GM12872 (cell line): ENCODE measurements at regions not wholly inside any gene's neighbourhood (a gene's known extent, or its start where the extent isn't known, plus 50 kb on each side); places are given as distances from the start of the nearest gene placed in this dataset.

ENCODE experiments used
- TF ChIP-seq, protein P1 (sequence below): IDR thresholded peaks from 3 replicates; pipeline ENCODE4 v1.5.1; 2011; ENCODE audit warnings: low read depth, mild to moderate bottlenecking, low read length, moderate library complexity; ENCODE audit not compliant: insufficient read depth

DNA sequence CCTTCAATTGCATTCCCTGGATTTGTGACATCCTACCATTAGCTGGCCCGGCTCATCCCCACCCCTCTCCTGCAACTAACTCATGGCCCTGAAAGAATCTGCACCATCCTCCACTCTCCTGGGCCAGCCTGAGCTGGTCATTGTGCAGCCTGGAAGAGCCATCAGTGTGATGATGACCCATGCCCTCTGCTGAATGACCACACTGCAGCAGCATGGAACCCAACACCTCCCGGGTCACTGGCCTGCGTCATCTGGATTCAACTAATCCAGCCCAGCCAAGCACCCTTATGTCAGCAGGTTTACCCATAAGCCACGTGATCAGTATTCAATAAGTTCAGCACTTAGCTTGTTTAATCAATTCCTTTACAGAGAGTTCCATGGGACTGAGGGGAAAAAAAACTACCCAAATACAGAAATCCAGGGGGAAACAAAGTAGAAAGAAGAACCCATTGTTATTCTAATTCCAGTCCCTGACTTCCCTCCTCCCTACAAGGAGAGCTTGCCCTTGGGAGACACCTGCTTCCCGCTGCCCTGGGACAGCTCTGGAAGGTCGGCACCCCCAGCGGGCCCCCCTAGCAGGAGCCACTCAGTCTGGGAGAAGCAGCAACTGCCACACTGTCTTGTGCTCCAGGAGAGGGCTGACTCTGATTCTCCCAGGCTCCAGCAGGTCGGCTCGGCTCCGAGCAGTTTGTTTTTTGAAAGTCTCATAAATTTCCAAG is 309.1 kb upstream of the TLE3 start:
- TF ChIP-seq, protein P1, sequence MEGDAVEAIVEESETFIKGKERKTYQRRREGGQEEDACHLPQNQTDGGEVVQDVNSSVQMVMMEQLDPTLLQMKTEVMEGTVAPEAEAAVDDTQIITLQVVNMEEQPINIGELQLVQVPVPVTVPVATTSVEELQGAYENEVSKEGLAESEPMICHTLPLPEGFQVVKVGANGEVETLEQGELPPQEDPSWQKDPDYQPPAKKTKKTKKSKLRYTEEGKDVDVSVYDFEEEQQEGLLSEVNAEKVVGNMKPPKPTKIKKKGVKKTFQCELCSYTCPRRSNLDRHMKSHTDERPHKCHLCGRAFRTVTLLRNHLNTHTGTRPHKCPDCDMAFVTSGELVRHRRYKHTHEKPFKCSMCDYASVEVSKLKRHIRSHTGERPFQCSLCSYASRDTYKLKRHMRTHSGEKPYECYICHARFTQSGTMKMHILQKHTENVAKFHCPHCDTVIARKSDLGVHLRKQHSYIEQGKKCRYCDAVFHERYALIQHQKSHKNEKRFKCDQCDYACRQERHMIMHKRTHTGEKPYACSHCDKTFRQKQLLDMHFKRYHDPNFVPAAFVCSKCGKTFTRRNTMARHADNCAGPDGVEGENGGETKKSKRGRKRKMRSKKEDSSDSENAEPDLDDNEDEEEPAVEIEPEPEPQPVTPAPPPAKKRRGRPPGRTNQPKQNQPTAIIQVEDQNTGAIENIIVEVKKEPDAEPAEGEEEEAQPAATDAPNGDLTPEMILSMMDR = no peak

DNA sequence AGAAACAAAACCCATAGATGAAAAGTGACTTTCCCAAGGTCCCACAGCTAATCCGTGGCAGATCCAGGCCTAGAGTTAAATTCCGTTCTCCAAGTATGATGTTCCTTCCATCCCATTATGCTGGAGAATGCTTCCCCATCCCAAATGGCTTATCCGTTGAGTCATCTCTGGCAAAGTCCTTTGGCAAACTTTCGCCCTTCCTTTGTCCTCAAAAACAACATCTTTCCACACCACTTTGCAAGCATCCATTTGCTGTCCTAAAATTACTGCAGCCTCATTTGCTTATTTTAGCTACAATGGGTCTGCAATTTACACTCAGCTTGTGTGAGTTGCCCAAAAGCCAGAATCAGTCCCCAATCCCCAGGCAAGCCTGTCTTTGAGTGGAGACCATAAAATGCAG is 304.0 kb upstream of the TLE3 start:
- TF ChIP-seq, protein P1 = no peak

DNA sequence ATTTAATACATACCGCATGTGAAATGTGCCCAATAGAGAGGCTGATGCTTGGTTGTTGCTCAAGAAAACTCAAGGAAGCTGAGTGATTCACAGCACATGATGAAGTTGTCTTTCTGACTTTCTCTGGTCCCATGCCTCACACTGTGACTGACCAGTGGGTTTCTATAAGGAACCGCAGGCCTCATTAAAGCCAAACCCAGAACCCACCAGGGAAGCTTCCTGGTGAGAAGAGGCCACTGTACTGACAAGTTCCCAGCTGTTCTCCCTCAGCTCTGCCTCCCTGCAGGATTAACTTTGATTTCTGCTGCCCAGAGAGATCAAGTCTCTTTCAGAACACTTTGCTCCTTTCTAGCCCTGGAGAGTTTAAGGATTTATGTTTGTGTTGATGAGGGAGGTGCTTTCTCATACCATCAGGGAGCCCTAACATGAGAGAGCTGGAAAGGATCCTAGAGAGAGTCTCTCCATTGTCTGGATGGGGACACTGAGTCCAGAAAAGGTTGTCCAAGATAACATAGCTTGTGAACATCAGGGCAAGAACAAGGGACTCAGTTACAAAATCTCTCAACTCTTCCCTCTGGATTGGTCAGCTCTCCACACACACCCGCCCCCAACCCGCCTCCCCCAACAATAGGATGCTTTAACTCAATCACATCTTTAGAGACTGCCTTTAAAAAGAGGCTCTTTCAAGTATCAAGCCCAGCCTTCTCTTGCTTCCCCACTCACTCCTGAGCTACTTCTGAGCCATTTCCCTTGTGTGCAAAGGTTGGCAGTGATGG is 303.2 kb upstream of the TLE3 start:
- TF ChIP-seq, protein P1 = no peak

- TF ChIP-seq, protein P1 = no peak
These were observed 301.5 kb upstream of the TLE3 start for GRCh38 chr15:70399204-70399603.

- TF ChIP-seq, protein P1 = no peak
These were observed 301.0 kb upstream of the TLE3 start for GRCh38 chr15:70398694-70399093.

GRCh38 chr15:70396807-70397206 is 299.1 kb upstream of the TLE3 start:
- TF ChIP-seq, protein P1 = no peak

- TF ChIP-seq, protein P1 = no peak
These were observed 297.4 kb upstream of the TLE3 start for GRCh38 chr15:70395164-70395563.
